Neural cell (in vitro differentiated cells): ENCODE measurements at regions not wholly inside any gene's neighbourhood (a gene's known extent, or its start where the extent isn't known, plus 50 kb on each side); places are given as distances from the start of the nearest gene placed in this dataset.
"Not testable (repeated sequence)": the region's sequence is repeated elsewhere in the genome, so short reads cannot be mapped to it uniquely, and the experiment has no call there.

ENCODE experiments used
- EP300 ChIP-seq: fragments of 450-650 bp; conservative IDR thresholded peaks from 2 replicates; pipeline ENCODE4 v1.6.1; 2014; ENCODE audit warnings: antibody characterized with exemption, mild to moderate bottlenecking, moderate library complexity; ENCODE audit not compliant: poor library complexity, severe bottlenecking
- EZH2 ChIP-seq: fragments of 200-600, 300-800 bp; shearing (Covaris generic), sonication (generic); IDR thresholded peaks from 2 replicates; pipeline ENCODE4 v1.6.1; 2014; ENCODE audit warnings: antibody characterized with exemption, low read length, borderline replicate concordance, mild to moderate bottlenecking; ENCODE audit not compliant: insufficient read depth, poor library complexity, severe bottlenecking
- MXI1 ChIP-seq: fragments of 450-650 bp; conservative IDR thresholded peaks from 2 replicates; pipeline ENCODE4 v1.6.1; 2014; ENCODE audit warnings: antibody characterized with exemption, mild to moderate bottlenecking; ENCODE audit not compliant: poor library complexity, severe bottlenecking
- POLR2AphosphoS5 ChIP-seq: IDR thresholded peaks from 2 replicates; pipeline ENCODE4 v1.6.1; 2012
- SMC3 ChIP-seq: fragments of 450-650 bp; conservative IDR thresholded peaks from 2 replicates; pipeline ENCODE4 v1.6.1; 2014; ENCODE audit warnings: antibody characterized with exemption, mild to moderate bottlenecking, moderate library complexity; ENCODE audit not compliant: poor library complexity
- TAF1 ChIP-seq: IDR thresholded peaks from 2 replicates; pipeline ENCODE4 v1.6.1; 2012; ENCODE audit warnings: low read depth
- TF ChIP-seq, protein P1 (sequence below): fragments of 450-650 bp; IDR thresholded peaks from 2 replicates; pipeline ENCODE4 v1.5.1; 2014; ENCODE audit warnings: antibody characterized with exemption, mild to moderate bottlenecking, moderate library complexity; ENCODE audit not compliant: poor library complexity, severe bottlenecking

DNA sequence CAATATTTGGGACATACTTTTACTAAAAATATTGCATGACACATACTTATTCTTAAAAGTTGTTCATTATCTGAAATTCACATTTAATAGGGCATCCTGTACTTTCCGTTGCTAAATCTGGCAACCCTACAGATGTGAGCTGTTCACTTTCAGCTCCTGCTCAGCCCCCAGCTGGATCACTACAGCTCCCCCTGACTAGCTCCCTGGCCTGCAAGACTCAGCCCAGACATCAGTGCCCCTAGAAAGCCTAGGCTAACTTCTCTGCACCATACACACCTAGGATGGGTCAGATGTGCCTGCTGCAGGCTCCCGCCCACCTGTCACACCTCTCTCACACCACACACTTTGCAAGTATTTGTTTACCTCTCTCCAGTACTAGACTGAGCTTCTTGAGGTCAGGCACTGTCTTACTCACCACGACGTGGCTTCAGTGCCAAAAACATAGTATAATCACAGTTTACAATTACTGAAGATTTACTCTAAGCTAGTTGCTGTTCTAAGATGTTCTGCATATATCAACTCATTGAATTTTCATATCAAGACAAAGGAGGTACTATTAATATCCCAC lies 55.9 kb upstream of the WIPF3 start:
- TF ChIP-seq EZH2, EP300, SMC3, TAF1, POLR2AphosphoS5, MXI1: not testable (repeated sequence)
- TF ChIP-seq, protein P1, sequence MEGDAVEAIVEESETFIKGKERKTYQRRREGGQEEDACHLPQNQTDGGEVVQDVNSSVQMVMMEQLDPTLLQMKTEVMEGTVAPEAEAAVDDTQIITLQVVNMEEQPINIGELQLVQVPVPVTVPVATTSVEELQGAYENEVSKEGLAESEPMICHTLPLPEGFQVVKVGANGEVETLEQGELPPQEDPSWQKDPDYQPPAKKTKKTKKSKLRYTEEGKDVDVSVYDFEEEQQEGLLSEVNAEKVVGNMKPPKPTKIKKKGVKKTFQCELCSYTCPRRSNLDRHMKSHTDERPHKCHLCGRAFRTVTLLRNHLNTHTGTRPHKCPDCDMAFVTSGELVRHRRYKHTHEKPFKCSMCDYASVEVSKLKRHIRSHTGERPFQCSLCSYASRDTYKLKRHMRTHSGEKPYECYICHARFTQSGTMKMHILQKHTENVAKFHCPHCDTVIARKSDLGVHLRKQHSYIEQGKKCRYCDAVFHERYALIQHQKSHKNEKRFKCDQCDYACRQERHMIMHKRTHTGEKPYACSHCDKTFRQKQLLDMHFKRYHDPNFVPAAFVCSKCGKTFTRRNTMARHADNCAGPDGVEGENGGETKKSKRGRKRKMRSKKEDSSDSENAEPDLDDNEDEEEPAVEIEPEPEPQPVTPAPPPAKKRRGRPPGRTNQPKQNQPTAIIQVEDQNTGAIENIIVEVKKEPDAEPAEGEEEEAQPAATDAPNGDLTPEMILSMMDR = not testable (repeated sequence)
